Prostate gland (tissue), 2 donors: ENCODE measurements at regions not wholly inside any gene's neighbourhood (a gene's known extent, or its start where the extent isn't known, plus 50 kb on each side); places are given as distances from the start of the nearest gene placed in this dataset.

Experiments
- DNase-seq: peaks from one replicate; pipeline ENCODE4 v3.0.0-alpha.2; 2019; ENCODE audit warnings: low spot score
- H3K27ac ChIP-seq, 2 donors: fragments of 200-600 bp; sonication (generic); 2 replicates each; pipeline ENCODE4 v1.5.1; 2017 to 2019
- H3K27me3 ChIP-seq: fragments of 200-600 bp; sonication (generic); replicated peaks from 2 replicates; pipeline ENCODE4 v1.5.1; 2019; ENCODE audit not compliant: insufficient read depth
- H3K36me3 ChIP-seq, 2 donors: fragments of 200-600 bp; sonication (generic); 1 replicate in 1 of 2; 2 replicates in 1 of 2; pipeline versions ENCODE4 v1.5.1 to v1.8.1; 2017 to 2019
- H3K4me1 ChIP-seq: fragments of 200-600 bp; sonication (generic); replicated peaks from 2 replicates; pipeline ENCODE4 v1.5.1; 2019
- H3K4me3 ChIP-seq, 2 donors: fragments of 200-600 bp; sonication (generic); 2 replicates each; pipeline ENCODE4 v1.5.1; 2017 to 2019
- H3K9me3 ChIP-seq: fragments of 200-600 bp; sonication (generic); 2 replicates; pipeline ENCODE4 v1.5.1; 2017
- CTCF ChIP-seq, 4 experiments: fragments of 200-600 bp in 2 of 4; fragments of 450-650 bp in 2 of 4; sonication (generic) in 2 of 4; IDR thresholded peaks; 1 replicate in 3 of 4; 2 replicates in 1 of 4; pipeline ENCODE4 v1.5.1; 2016 to 2019; ENCODE audit warnings: antibody characterized with exemption in 4 of 4, mild to moderate bottlenecking in 2 of 4, moderate library complexity in 2 of 4
- POLR2A ChIP-seq: fragments of 450-650 bp; IDR thresholded peaks from one replicate; pipeline ENCODE4 v1.6.1; 2016; ENCODE audit warnings: antibody characterized with exemption, mild to moderate bottlenecking
- POLR2AphosphoS5 ChIP-seq: sonication (generic); formaldehyde crosslinking; IDR thresholded peaks from one replicate; pipeline ENCODE4 v1.6.1; 2017; ENCODE audit warnings: antibody characterized with exemption
- WGBS: methylation state at CpG from one replicate; pipeline ENCODE4 v1.1.5; 2018; 5-methylcytosine and 5-hydroxymethylcytosine counted together
- intact Hi-C: fragments of 100-400 bp; cut with DNase I; formaldehyde crosslinking; loops from one replicate; pipeline ENCODE4 v1.14.2; 2022

GRCh38 chr10:6674291-6674690 is 94.2 kb upstream of the PRKCQ start:
- H3K27ac ChIP-seq = no peak overlapping the region
- no peaks in the 10 kb centered on the region for H3K27me3 ChIP-seq
- TF ChIP-seq POLR2AphosphoS5 = no peak
- TF ChIP-seq POLR2A = no peak
- TF ChIP-seq CTCF (IDR thresholded peaks at IDR 0.05) = no peak
- no peak for DNase-seq
- H3K4me1 ChIP-seq = no peaks in the 10 kb centered on the region
- H3K9me3 ChIP-seq = no peaks in the 10 kb centered on the region
- no peaks in the 10 kb centered on the region for H3K36me3 ChIP-seq
- no peak overlapping the region for H3K4me3 ChIP-seq
- intact Hi-C loops = loop anchor here (10.0 kb wide), 1 partner anchor 741 kb away; the partner anchor contains the start of gene SFMBT2
- 24% methylated on average over 3 of the region's 3 CpGs for WGBS

GRCh38 chr10:6671976-6672375 is 91.9 kb upstream of the PRKCQ start:
- Histone ChIP-seq H3K9me3 (no peaks in the 10 kb centered on the region), H3K27ac (no peak overlapping the region), H3K36me3 (no peaks in the 10 kb centered on the region), H3K4me1 (no peaks in the 10 kb centered on the region), H3K4me3 (no peak overlapping the region), H3K27me3 (peaks cover 3% of the 10 kb centered on the region)
- DNase-seq = no peak
- WGBS = 91% methylated on average over 6 of the region's 6 CpGs
- intact Hi-C loops = loop anchor here (10.0 kb wide), 1 partner anchor 743 kb away; the partner anchor contains the start of gene SFMBT2
- TF ChIP-seq CTCF (IDR thresholded peaks at IDR 0.05) = no peak
- TF ChIP-seq POLR2AphosphoS5 = no peak
- TF ChIP-seq POLR2A = no peak

GRCh38 chr10:6669269-6669859 is 89.3 kb upstream of the PRKCQ start:
- Histone ChIP-seq H3K9me3 (no peaks in the 10 kb centered on the region), H3K4me3 (no peak overlapping the region), H3K36me3 (no peaks in the 10 kb centered on the region), H3K27me3 (peaks cover 3% of the 10 kb centered on the region), H3K27ac (no peak overlapping the region), H3K4me1 (no peaks in the 10 kb centered on the region)
- intact Hi-C loops = no loop called here
- TF ChIP-seq POLR2A = no peak
- TF ChIP-seq CTCF (IDR thresholded peaks at IDR 0.05) = peak; percentile 8 to 75 (median 42)
- WGBS = 27% methylated on average over 5 of the region's 5 CpGs
- no peak for DNase-seq

GRCh38 chr10:6667679-6668270 is 87.7 kb upstream of the PRKCQ start:
- H3K4me3 ChIP-seq = no peak overlapping the region
- TF ChIP-seq CTCF (IDR thresholded peaks at IDR 0.05) = peak in 3 of 4 experiments; percentile 15 to 31 (median 29)
- TF ChIP-seq POLR2AphosphoS5 = no peak
- no peak for TF ChIP-seq POLR2A
- no peaks in the 10 kb centered on the region for H3K4me1 ChIP-seq
- 36% methylated on average over 10 of the region's 10 CpGs for WGBS
- no peaks in the 10 kb centered on the region for H3K36me3 ChIP-seq
- H3K27ac ChIP-seq = no peak overlapping the region
- H3K27me3 ChIP-seq = peaks cover 3% of the 10 kb centered on the region
- intact Hi-C loops = no loop called here
- no peaks in the 10 kb centered on the region for H3K9me3 ChIP-seq
- DNase-seq = no peak

GRCh38 chr10:6667150-6667549 is 87.1 kb upstream of the PRKCQ start:
- WGBS = 38% methylated on average over 4 of the region's 4 CpGs
- intact Hi-C loops = no loop called here
- Histone ChIP-seq H3K9me3 (no peaks in the 10 kb centered on the region), H3K27me3 (peaks cover 3% of the 10 kb centered on the region), H3K4me3 (no peak overlapping the region), H3K36me3 (no peaks in the 10 kb centered on the region), H3K27ac (no peak overlapping the region), H3K4me1 (no peaks in the 10 kb centered on the region)
- TF ChIP-seq CTCF (IDR thresholded peaks at IDR 0.05) = no peak
- no peak for TF ChIP-seq POLR2A
- no peak for TF ChIP-seq POLR2AphosphoS5
- DNase-seq = no peak
